NB4 (cell line): ENCODE measurements at regions not wholly inside any gene's neighbourhood (a gene's known extent, or its start where the extent isn't known, plus 50 kb on each side); places are given as distances from the start of the nearest gene placed in this dataset.

ENCODE experiments used
- CTCF ChIP-seq: IDR thresholded peaks from one replicate; pipeline ENCODE4 v1.5.1; 2012; ENCODE audit warnings: low read depth, low read length
- POLR2A ChIP-seq: IDR thresholded peaks from 2 replicates; pipeline ENCODE4 v1.6.1; 2011; ENCODE audit warnings: mild to moderate bottlenecking; ENCODE audit not compliant: insufficient read length; ENCODE audit errors: extremely low read depth

- TF ChIP-seq CTCF (no peak), POLR2A (no peak)
Observed at GRCh38 chr17:77572851-77573250, 385.7 kb upstream of the TNRC6C start.
